Neutrophil (primary cell): ENCODE measurements at regions not wholly inside any gene's neighbourhood (a gene's known extent, or its start where the extent isn't known, plus 50 kb on each side); places are given as distances from the start of the nearest gene placed in this dataset.

Source experiments
- H3K27ac ChIP-seq: fragments of 200-600 bp; sonication (generic); 2 replicates; pipeline ENCODE4 v1.5.1; 2016; ENCODE audit warnings: mild to moderate bottlenecking, moderate library complexity
- H3K27me3 ChIP-seq: fragments of 200-600 bp; sonication (generic); 2 replicates; pipeline ENCODE4 v1.6.0; 2016; ENCODE audit warnings: mild to moderate bottlenecking
- H3K36me3 ChIP-seq: fragments of 200-600 bp; sonication (generic); 2 replicates; pipeline ENCODE4 v1.5.1; 2017
- H3K4me1 ChIP-seq, 2 experiments: fragments of 200-600 bp in 1 of 2; sonication (generic) in 1 of 2; 1 replicate in 1 of 2; 2 replicates in 1 of 2; pipeline versions ENCODE4 v1.5.1 to v1.6.1; 2013 to 2016; ENCODE audit warnings: low read depth in 1 of 2, low read length in 1 of 2, mild to moderate bottlenecking in 1 of 2, moderate library complexity in 1 of 2; ENCODE audit not compliant: control insufficient read depth in 1 of 2, insufficient read depth in 1 of 2
- H3K4me3 ChIP-seq, 2 experiments: fragments of 200-600 bp in 1 of 2; sonication (generic) in 1 of 2; 1 replicate in 1 of 2; 2 replicates in 1 of 2; pipeline ENCODE4 v1.5.1; 2013 to 2016; ENCODE audit warnings: low read depth in 1 of 2, low read length in 1 of 2, mild to moderate bottlenecking in 1 of 2, moderate library complexity in 1 of 2
- H3K9me3 ChIP-seq: fragments of 200-600 bp; sonication (generic); 2 replicates; pipeline ENCODE4 v1.5.1; 2016
- TF ChIP-seq, protein P1 (sequence below): fragments of 200-600 bp; sonication (generic); IDR thresholded peaks from 2 replicates; pipeline ENCODE4 v1.5.1; 2016; ENCODE audit warnings: antibody characterized with exemption

DNA sequence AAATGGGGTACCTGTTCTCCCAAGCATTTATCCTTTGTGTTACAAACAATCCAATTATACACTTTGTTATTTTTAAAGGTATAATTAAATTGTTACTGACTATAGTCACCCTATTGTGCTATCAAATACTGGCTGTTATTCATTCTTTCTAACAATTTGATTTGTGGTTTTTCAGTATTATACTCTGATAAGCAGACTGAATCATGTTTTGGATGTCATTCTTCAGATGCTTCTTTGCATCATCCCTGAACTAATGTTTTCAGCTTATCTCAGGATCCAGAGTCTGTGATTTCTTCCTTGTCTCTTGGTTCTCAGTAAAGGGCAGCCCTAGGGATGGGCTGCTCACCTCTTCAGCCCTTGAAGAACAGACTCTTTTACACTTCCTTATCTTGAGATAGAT, 177.8 kb upstream of the SGCD start:
- Histone ChIP-seq H3K27ac (no peak overlapping the region), H3K36me3 (no peaks in the 10 kb centered on the region), H3K9me3 (no peaks in the 10 kb centered on the region), H3K27me3 (no peaks in the 10 kb centered on the region), H3K4me1 (no peaks in the 10 kb centered on the region), H3K4me3 (no peak overlapping the region)
- TF ChIP-seq, protein P1, sequence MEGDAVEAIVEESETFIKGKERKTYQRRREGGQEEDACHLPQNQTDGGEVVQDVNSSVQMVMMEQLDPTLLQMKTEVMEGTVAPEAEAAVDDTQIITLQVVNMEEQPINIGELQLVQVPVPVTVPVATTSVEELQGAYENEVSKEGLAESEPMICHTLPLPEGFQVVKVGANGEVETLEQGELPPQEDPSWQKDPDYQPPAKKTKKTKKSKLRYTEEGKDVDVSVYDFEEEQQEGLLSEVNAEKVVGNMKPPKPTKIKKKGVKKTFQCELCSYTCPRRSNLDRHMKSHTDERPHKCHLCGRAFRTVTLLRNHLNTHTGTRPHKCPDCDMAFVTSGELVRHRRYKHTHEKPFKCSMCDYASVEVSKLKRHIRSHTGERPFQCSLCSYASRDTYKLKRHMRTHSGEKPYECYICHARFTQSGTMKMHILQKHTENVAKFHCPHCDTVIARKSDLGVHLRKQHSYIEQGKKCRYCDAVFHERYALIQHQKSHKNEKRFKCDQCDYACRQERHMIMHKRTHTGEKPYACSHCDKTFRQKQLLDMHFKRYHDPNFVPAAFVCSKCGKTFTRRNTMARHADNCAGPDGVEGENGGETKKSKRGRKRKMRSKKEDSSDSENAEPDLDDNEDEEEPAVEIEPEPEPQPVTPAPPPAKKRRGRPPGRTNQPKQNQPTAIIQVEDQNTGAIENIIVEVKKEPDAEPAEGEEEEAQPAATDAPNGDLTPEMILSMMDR: no peak

DNA sequence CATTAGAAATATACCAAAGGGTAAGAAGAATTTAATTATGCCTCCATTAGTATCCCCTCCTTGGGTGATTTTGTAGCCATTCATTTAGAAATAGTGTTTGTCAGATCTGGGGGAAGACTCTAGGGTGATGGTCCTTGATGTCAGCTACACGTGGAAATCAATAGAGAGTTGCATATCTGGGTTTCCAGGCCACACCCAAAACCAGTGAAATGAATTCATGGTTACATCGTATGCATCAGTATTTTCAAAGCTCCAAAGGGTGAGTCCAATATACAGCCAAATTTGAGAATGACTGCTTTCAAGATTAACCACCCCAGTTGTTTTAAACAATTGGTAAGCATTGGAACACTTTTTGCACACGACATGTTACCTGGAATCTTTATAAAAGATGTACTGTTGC, 173.4 kb upstream of the SGCD start:
- Histone ChIP-seq H3K36me3 (no peaks in the 10 kb centered on the region), H3K27ac (no peak overlapping the region), H3K9me3 (no peaks in the 10 kb centered on the region), H3K4me3 (no peak overlapping the region), H3K27me3 (no peaks in the 10 kb centered on the region), H3K4me1 (no peaks in the 10 kb centered on the region)
- TF ChIP-seq, protein P1: no peak

DNA sequence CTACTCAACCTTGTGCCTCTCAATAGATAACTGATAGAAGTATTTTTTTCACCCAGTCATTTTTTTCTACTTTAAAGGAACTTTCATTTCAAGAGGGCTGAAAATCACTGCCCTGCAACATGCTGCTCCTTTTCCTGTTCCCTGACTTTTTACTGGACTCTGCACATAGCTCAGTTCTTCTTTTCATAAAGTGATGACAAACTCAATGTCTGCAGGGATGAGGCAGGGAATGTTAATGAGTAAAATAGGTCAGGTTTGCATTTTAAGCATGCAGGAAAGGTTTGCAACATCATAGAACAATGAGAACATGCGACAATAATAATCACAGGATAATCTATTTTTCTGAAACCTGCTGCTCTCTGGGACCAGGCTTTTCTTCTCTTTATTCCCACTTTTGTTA, 172.2 kb upstream of the SGCD start:
- no peak overlapping the region for H3K4me3 ChIP-seq
- H3K9me3 ChIP-seq: no peaks in the 10 kb centered on the region
- no peaks in the 10 kb centered on the region for H3K27me3 ChIP-seq
- H3K36me3 ChIP-seq: no peaks in the 10 kb centered on the region
- TF ChIP-seq, protein P1: no peak
- no peaks in the 10 kb centered on the region for H3K4me1 ChIP-seq
- no peak overlapping the region for H3K27ac ChIP-seq

DNA sequence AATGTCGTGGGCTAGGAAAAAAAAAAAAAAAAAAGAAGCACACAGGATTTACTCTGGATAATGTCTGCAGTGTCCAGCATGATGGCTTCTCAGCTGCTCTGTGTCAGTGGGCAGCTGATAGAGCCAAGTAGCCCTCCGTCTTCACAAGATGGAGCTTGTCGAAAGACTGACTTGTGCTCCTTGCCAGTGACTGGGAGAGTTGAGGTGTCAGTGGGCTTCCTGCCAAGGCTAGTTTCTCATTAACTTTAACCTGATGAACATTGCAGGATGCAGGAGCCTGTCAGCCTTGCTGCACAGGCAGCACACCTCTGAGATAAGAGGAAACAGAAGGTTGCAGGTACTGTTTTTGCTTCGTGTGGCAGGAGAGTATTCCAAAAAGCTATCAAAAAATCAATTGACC, 171.4 kb upstream of the SGCD start:
- TF ChIP-seq, protein P1: no peak
- H3K4me3 ChIP-seq: no peak overlapping the region
- no peaks in the 10 kb centered on the region for H3K36me3 ChIP-seq
- no peaks in the 10 kb centered on the region for H3K4me1 ChIP-seq
- no peak overlapping the region for H3K27ac ChIP-seq
- H3K9me3 ChIP-seq: no peaks in the 10 kb centered on the region
- H3K27me3 ChIP-seq: no peaks in the 10 kb centered on the region

DNA sequence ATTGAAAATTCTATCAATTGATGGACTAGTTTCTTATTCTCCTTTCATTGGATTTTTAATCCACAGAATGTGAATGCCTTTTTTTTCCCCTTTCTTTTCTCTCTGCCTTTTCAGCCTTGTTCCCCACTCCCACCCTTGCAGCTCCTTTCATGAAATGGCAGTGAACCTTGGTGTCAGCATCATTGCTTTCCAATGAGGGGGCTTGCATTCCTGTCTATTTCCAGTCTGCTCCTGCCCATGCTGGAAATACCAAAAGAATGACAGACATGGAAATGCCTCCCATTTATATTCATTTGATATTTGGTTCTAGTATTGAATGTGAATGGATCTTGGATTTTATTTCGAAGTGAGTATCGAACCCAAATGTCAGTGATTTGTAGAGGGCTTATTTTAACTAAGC, 162.7 kb upstream of the SGCD start:
- TF ChIP-seq, protein P1: no peak
- no peak overlapping the region for H3K27ac ChIP-seq
- no peaks in the 10 kb centered on the region for H3K36me3 ChIP-seq
- no peaks in the 10 kb centered on the region for H3K4me1 ChIP-seq
- no peak overlapping the region for H3K4me3 ChIP-seq
- no peaks in the 10 kb centered on the region for H3K27me3 ChIP-seq
- no peaks in the 10 kb centered on the region for H3K9me3 ChIP-seq

DNA sequence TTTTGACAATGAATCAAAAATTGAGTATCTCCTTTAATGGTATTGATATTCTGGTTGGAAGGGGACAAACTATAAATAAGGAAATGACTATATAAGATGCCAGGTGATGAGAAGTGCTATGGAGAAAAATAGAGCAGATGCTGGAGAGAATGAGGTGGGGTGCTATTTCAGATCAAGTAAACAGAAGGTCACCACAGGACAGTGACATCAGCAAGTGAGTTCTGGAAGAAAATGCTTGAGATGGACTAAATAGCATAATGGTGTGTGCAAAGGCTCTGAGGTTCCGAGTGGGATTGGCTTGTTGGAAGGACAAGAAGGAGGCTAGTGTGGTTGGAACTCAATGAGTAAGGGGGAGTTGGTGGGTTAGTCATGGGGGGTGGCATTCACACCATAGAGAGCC, 157.5 kb upstream of the SGCD start:
- Histone ChIP-seq H3K36me3 (no peaks in the 10 kb centered on the region), H3K27ac (no peak overlapping the region), H3K27me3 (no peaks in the 10 kb centered on the region), H3K4me3 (no peak overlapping the region), H3K9me3 (no peaks in the 10 kb centered on the region), H3K4me1 (no peaks in the 10 kb centered on the region)
- TF ChIP-seq, protein P1: no peak
